Activated naive CD8-positive, alpha-beta T cell treated with anti-CD3 and anti-CD28 coated beads, Interleukin-2, amount 10 ng/mL, durations not matched to agents 7 days and 5 days (primary cell): ENCODE measurements at regions not wholly inside any gene's neighbourhood (a gene's known extent, or its start where the extent isn't known, plus 50 kb on each side); places are given as distances from the start of the nearest gene placed in this dataset.
"Not testable (repeated sequence)": the region's sequence is repeated elsewhere in the genome, so short reads cannot be mapped to it uniquely, and the experiment has no call there.

Experiments
- ATAC-seq: fragments of 150-1000 bp; cut with Tn5 transposase; one replicate; pipeline ENCODE4 v1.10.0; 2021; ENCODE audit warnings: low read depth, moderate library complexity
- POLR2A ChIA-PET: fragments of 350-600 bp; sonication (Branson Sonifier 250); formaldehyde crosslinking; loops from one replicate; lab custom pipeline; 2021; ENCODE audit warnings: antibody characterized with exemption; lab: Charles Lee
- DNase-seq: peaks from one replicate; pipeline ENCODE4 v3.0.0; 2021
- H3K27ac Mint-ChIP-seq: one replicate; pipeline ENCODE4 v1.8.0; 2022; ENCODE audit warnings: mild to moderate bottlenecking, mixed read lengths
- H3K27me3 Mint-ChIP-seq: one replicate; pipeline ENCODE4 v1.8.0; 2022; ENCODE audit warnings: mild to moderate bottlenecking, moderate library complexity, mixed read lengths
- H3K36me3 Mint-ChIP-seq: one replicate; pipeline ENCODE4 v1.8.0; 2021; ENCODE audit warnings: mild to moderate bottlenecking, mixed read lengths
- H3K4me1 Mint-ChIP-seq: one replicate; pipeline ENCODE4 v1.8.0; 2021; ENCODE audit warnings: mixed read lengths
- H3K4me3 Mint-ChIP-seq: one replicate; pipeline ENCODE4 v1.8.0; 2022; ENCODE audit warnings: mild to moderate bottlenecking, moderate library complexity, mixed read lengths
- H3K9me3 Mint-ChIP-seq: one replicate; pipeline ENCODE4 v1.8.0; 2021; ENCODE audit warnings: mixed read lengths

GRCh38 chrY:8036563-8036962, 1125.0 kb upstream of the AMELY start:
- H3K36me3 Mint-ChIP-seq = no peaks in the 10 kb centered on the region
- no peaks in the 10 kb centered on the region for H3K9me3 Mint-ChIP-seq
- no peak for ATAC-seq
- POLR2A ChIA-PET = no interaction called here
- no peaks in the 10 kb centered on the region for H3K4me1 Mint-ChIP-seq
- no peak for DNase-seq
- no peak overlapping the region for H3K4me3 Mint-ChIP-seq
- H3K27me3 Mint-ChIP-seq = no peaks in the 10 kb centered on the region
- H3K27ac Mint-ChIP-seq = no peak overlapping the region

GRCh38 chrY:8035653-8036052, 1124.1 kb upstream of the AMELY start:
- DNase-seq = no peak
- Mint-ChIP-seq H3K4me1 (no peaks in the 10 kb centered on the region), H3K36me3 (no peaks in the 10 kb centered on the region), H3K27ac (no peak overlapping the region), H3K4me3 (no peak overlapping the region), H3K9me3 (no peaks in the 10 kb centered on the region), H3K27me3 (no peaks in the 10 kb centered on the region)
- no peak for ATAC-seq
- POLR2A ChIA-PET = no interaction called here

GRCh38 chrY:8034673-8035072, 1123.1 kb upstream of the AMELY start:
- POLR2A ChIA-PET = no interaction called here
- H3K9me3 Mint-ChIP-seq = no peaks in the 10 kb centered on the region
- H3K36me3 Mint-ChIP-seq = no peaks in the 10 kb centered on the region
- no peak overlapping the region for H3K27ac Mint-ChIP-seq
- no peaks in the 10 kb centered on the region for H3K4me1 Mint-ChIP-seq
- no peak overlapping the region for H3K4me3 Mint-ChIP-seq
- no peak for DNase-seq
- no peak for ATAC-seq
- no peaks in the 10 kb centered on the region for H3K27me3 Mint-ChIP-seq

- H3K36me3 Mint-ChIP-seq = no peaks in the 10 kb centered on the region
- H3K4me3 Mint-ChIP-seq = no peak overlapping the region
- no peak overlapping the region for H3K27ac Mint-ChIP-seq
- H3K9me3 Mint-ChIP-seq = no peaks in the 10 kb centered on the region
- no peaks in the 10 kb centered on the region for H3K4me1 Mint-ChIP-seq
- POLR2A ChIA-PET = no interaction called here
- H3K27me3 Mint-ChIP-seq = no peaks in the 10 kb centered on the region
- DNase-seq = no peak
- no peak for ATAC-seq
Measured at GRCh38 chrY:8033200-8033599, 1121.6 kb upstream of the AMELY start.

- no peaks in the 10 kb centered on the region for H3K27me3 Mint-ChIP-seq
- no peak for ATAC-seq
Measured at GRCh38 chrY:8020540-8020939, 1109.0 kb upstream of the AMELY start.

GRCh38 chrY:8011515-8011914, 1100.0 kb upstream of the AMELY start:
- Mint-ChIP-seq H3K27ac (no peak overlapping the region), H3K27me3 (no peaks in the 10 kb centered on the region), H3K4me3 (no peak overlapping the region), H3K4me1 (no peaks in the 10 kb centered on the region), H3K36me3 (no peaks in the 10 kb centered on the region), H3K9me3 (no peaks in the 10 kb centered on the region)
- no peak for ATAC-seq
- DNase-seq = no peak
- POLR2A ChIA-PET = no interaction called here

More at GRCh38 chrY:8020540-8020939, 1109.0 kb upstream of the AMELY start:
- Mint-ChIP-seq H3K9me3 (peaks cover 1% of the 10 kb centered on the region), H3K36me3 (no peaks in the 10 kb centered on the region), H3K4me3 (no peak overlapping the region), H3K4me1 (no peaks in the 10 kb centered on the region), H3K27ac (no peak overlapping the region)
- DNase-seq = no peak
- POLR2A ChIA-PET = no interaction called here

- Mint-ChIP-seq H3K4me1 (peaks cover 3% of the 10 kb centered on the region), H3K27me3 (no peaks in the 10 kb centered on the region), H3K27ac (no peak overlapping the region), H3K9me3 (peaks cover 3% of the 10 kb centered on the region), H3K4me3 (no peak overlapping the region), H3K36me3 (no peaks in the 10 kb centered on the region)
- POLR2A ChIA-PET = no interaction called here
- no peak for DNase-seq
- ATAC-seq = no peak
Measured at GRCh38 chrY:8004196-8004595, 1092.6 kb upstream of the AMELY start.

GRCh38 chrY:7996726-7997125, 1085.2 kb upstream of the AMELY start:
- Mint-ChIP-seq H3K27me3 (no peaks in the 10 kb centered on the region), H3K4me3 (no peak overlapping the region), H3K4me1 (no peaks in the 10 kb centered on the region), H3K36me3 (no peaks in the 10 kb centered on the region), H3K9me3 (peaks cover 4% of the 10 kb centered on the region), H3K27ac (no peak overlapping the region)
- DNase-seq (no peak), ATAC-seq (no peak)
- POLR2A ChIA-PET = no interaction called here

GRCh38 chrY:7994781-7995180, 1083.2 kb upstream of the AMELY start:
- DNase-seq, H3K4me3 Mint-ChIP-seq, H3K27me3 Mint-ChIP-seq, H3K27ac Mint-ChIP-seq, ATAC-seq, H3K4me1 Mint-ChIP-seq, POLR2A ChIA-PET, H3K9me3 Mint-ChIP-seq, H3K36me3 Mint-ChIP-seq: not testable (repeated sequence)

GRCh38 chrY:7979770-7980169, 1068.2 kb upstream of the AMELY start:
- Mint-ChIP-seq H3K27ac (no peak overlapping the region), H3K36me3 (no peaks in the 10 kb centered on the region), H3K4me3 (no peak overlapping the region), H3K4me1 (no peaks in the 10 kb centered on the region), H3K9me3 (no peaks in the 10 kb centered on the region), H3K27me3 (no peaks in the 10 kb centered on the region)
- ATAC-seq (no peak), DNase-seq (no peak)
- POLR2A ChIA-PET = no interaction called here

- DNase-seq (no peak), ATAC-seq (no peak)
- Mint-ChIP-seq H3K27ac (no peak overlapping the region), H3K4me3 (no peak overlapping the region), H3K36me3 (no peaks in the 10 kb centered on the region), H3K9me3 (no peaks in the 10 kb centered on the region), H3K4me1 (no peaks in the 10 kb centered on the region), H3K27me3 (no peaks in the 10 kb centered on the region)
- POLR2A ChIA-PET = no interaction called here
Measured at GRCh38 chrY:7977301-7977700, 1065.7 kb upstream of the AMELY start.

- no peak overlapping the region for H3K4me3 Mint-ChIP-seq
- POLR2A ChIA-PET = no interaction called here
- no peak for ATAC-seq
- H3K27me3 Mint-ChIP-seq = no peaks in the 10 kb centered on the region
- H3K4me1 Mint-ChIP-seq = no peaks in the 10 kb centered on the region
- DNase-seq = no peak
- H3K36me3 Mint-ChIP-seq = no peaks in the 10 kb centered on the region
- H3K27ac Mint-ChIP-seq = no peak overlapping the region
- no peaks in the 10 kb centered on the region for H3K9me3 Mint-ChIP-seq
Measured at GRCh38 chrY:7968293-7968692, 1056.7 kb upstream of the AMELY start.

- Mint-ChIP-seq H3K4me3 (no peak overlapping the region), H3K4me1 (no peaks in the 10 kb centered on the region), H3K27me3 (no peaks in the 10 kb centered on the region), H3K36me3 (no peaks in the 10 kb centered on the region), H3K27ac (no peak overlapping the region), H3K9me3 (no peaks in the 10 kb centered on the region)
- no peak for DNase-seq
- POLR2A ChIA-PET = no interaction called here
- ATAC-seq = no peak
Measured at GRCh38 chrY:7966916-7967315, 1055.4 kb upstream of the AMELY start.

- Mint-ChIP-seq H3K27me3 (peaks cover 2% of the 10 kb centered on the region), H3K4me3 (no peak overlapping the region), H3K9me3 (no peaks in the 10 kb centered on the region), H3K4me1 (no peaks in the 10 kb centered on the region), H3K27ac (no peak overlapping the region), H3K36me3 (no peaks in the 10 kb centered on the region)
- no peak for DNase-seq
- POLR2A ChIA-PET = no interaction called here
- no peak for ATAC-seq
Measured at GRCh38 chrY:7963393-7963792, 1051.8 kb upstream of the AMELY start.

GRCh38 chrY:7962350-7962749, 1050.8 kb upstream of the AMELY start:
- DNase-seq (no peak), ATAC-seq (no peak)
- Mint-ChIP-seq H3K27me3 (peaks cover 2% of the 10 kb centered on the region), H3K4me3 (no peak overlapping the region), H3K36me3 (no peaks in the 10 kb centered on the region), H3K9me3 (no peaks in the 10 kb centered on the region), H3K27ac (no peak overlapping the region), H3K4me1 (no peaks in the 10 kb centered on the region)
- POLR2A ChIA-PET = no interaction called here
